ENCODE measurements at regions not wholly inside any gene's neighbourhood (a gene's known extent, or its start where the extent isn't known, plus 50 kb on each side); places are given as distances from the start of the nearest gene placed in this dataset.
"Not testable (repeated sequence)": the region's sequence is repeated elsewhere in the genome, so short reads cannot be mapped to it uniquely, and the experiment has no call there.

- no peak for DNase-seq (ENCODE audit: low spot score)
These were observed 1077.5 kb downstream of the PCDH9 start for GRCh38 chr13:66152596-66152995.

GRCh38 chr13:66144357-66144756 lies 1085.8 kb downstream of the PCDH9 start:
- not testable (repeated sequence) for DNase-seq (ENCODE audit: low spot score)

- no peak for DNase-seq (ENCODE audit: low spot score)
These were observed 1090.4 kb downstream of the PCDH9 start for GRCh38 chr13:66139701-66140100.

GRCh38 chr13:66139250-66139649 lies 1090.9 kb downstream of the PCDH9 start:
- DNase-seq (ENCODE audit: low spot score) = no peak

- no peak for DNase-seq (ENCODE audit: low spot score)
These were observed 1091.8 kb downstream of the PCDH9 start for GRCh38 chr13:66138172-66138811.

GRCh38 chr13:66137384-66137783 lies 1092.8 kb downstream of the PCDH9 start:
- DNase-seq (ENCODE audit: low spot score) = no peak

- DNase-seq (ENCODE audit: low spot score) = no peak
These were observed 1101.4 kb downstream of the PCDH9 start for GRCh38 chr13:66128692-66129269.

GRCh38 chr13:66128201-66128600 lies 1101.9 kb downstream of the PCDH9 start:
- no peak for DNase-seq (ENCODE audit: low spot score)

GRCh38 chr13:66117563-66117962 lies 1112.6 kb downstream of the PCDH9 start:
- no peak for DNase-seq (ENCODE audit: low spot score)

- no peak for DNase-seq (ENCODE audit: low spot score)
These were observed 1116.1 kb downstream of the PCDH9 start for GRCh38 chr13:66113882-66114526.

GRCh38 chr13:66111628-66112027 lies 1118.5 kb downstream of the PCDH9 start:
- no peak for DNase-seq (ENCODE audit: low spot score)

GRCh38 chr13:66106246-66106645 lies 1123.9 kb downstream of the PCDH9 start:
- DNase-seq (ENCODE audit: low spot score) = no peak

GRCh38 chr13:66102864-66103263 lies 1127.3 kb downstream of the PCDH9 start:
- no peak for DNase-seq (ENCODE audit: low spot score)

GRCh38 chr13:66099825-66100224 lies 1130.3 kb downstream of the PCDH9 start:
- DNase-seq (ENCODE audit: low spot score) = no peak

- no peak for DNase-seq (ENCODE audit: low spot score)
These were observed 1131.1 kb downstream of the PCDH9 start for GRCh38 chr13:66098931-66099628.

GRCh38 chr13:66089711-66090110 lies 1140.4 kb downstream of the PCDH9 start:
- no peak for DNase-seq (ENCODE audit: low spot score)

- DNase-seq (ENCODE audit: low spot score) = no peak
These were observed 1142.8 kb downstream of the PCDH9 start for GRCh38 chr13:66087269-66087710.

- no peak for DNase-seq (ENCODE audit: low spot score)
These were observed 1152.9 kb downstream of the PCDH9 start for GRCh38 chr13:66077132-66077689.

- DNase-seq (ENCODE audit: low spot score) = no peak
These were observed 1153.7 kb downstream of the PCDH9 start for GRCh38 chr13:66076417-66076816.

- DNase-seq (ENCODE audit: low spot score) = no peak
These were observed 1156.0 kb downstream of the PCDH9 start for GRCh38 chr13:66074018-66074615.

- DNase-seq (ENCODE audit: low spot score) = not testable (repeated sequence)
These were observed 1158.0 kb downstream of the PCDH9 start for GRCh38 chr13:66072097-66072496.

GRCh38 chr13:66071608-66072007 lies 1158.5 kb downstream of the PCDH9 start:
- DNase-seq (ENCODE audit: low spot score) = peak; percentile 41

Data from COLO829 (cell line).